Neural progenitor cell (in vitro differentiated cells): ENCODE measurements at regions not wholly inside any gene's neighbourhood (a gene's known extent, or its start where the extent isn't known, plus 50 kb on each side); places are given as distances from the start of the nearest gene placed in this dataset.

ENCODE experiments used
- DNase-seq: peaks from one replicate; pipeline ENCODE4 v3.0.0-alpha.2; 2016; ENCODE audit warnings: low spot score
- H2AFZ ChIP-seq: fragments of 200-600 bp; sonication (generic); replicated peaks from 2 replicates; pipeline ENCODE4 v1.6.1; 2016; ENCODE audit warnings: antibody characterized with exemption
- H3F3A ChIP-seq: fragments of 200-600 bp; sonication (generic); 2 replicates; pipeline ENCODE4 v1.6.1; 2016; ENCODE audit warnings: antibody characterized with exemption, low read depth
- H3K27ac ChIP-seq: fragments of 200-600 bp; sonication (generic); 2 replicates; pipeline ENCODE4 v1.5.1; 2016; ENCODE audit warnings: mild to moderate bottlenecking
- H3K27me3 ChIP-seq: fragments of 200-600 bp; sonication (generic); 2 replicates; pipeline ENCODE4 v1.6.1; 2016; ENCODE audit warnings: mild to moderate bottlenecking, moderate library complexity
- H3K36me3 ChIP-seq: fragments of 200-600 bp; sonication (generic); 2 replicates; pipeline ENCODE4 v1.5.1; 2016
- H3K4me1 ChIP-seq: fragments of 200-600 bp; sonication (generic); 2 replicates; pipeline ENCODE4 v1.6.1; 2016; ENCODE audit warnings: mixed run types
- H3K4me2 ChIP-seq: fragments of 200-600 bp; sonication (generic); 2 replicates; pipeline ENCODE4 v1.6.1; 2016
- H3K4me3 ChIP-seq: fragments of 200-600 bp; sonication (generic); 2 replicates; pipeline ENCODE4 v1.5.1; 2016
- H3K79me2 ChIP-seq: fragments of 200-600 bp; sonication (generic); 2 replicates; pipeline ENCODE4 v1.6.1; 2016; ENCODE audit warnings: low read depth
- H3K9ac ChIP-seq: fragments of 200-600 bp; sonication (generic); 2 replicates; pipeline ENCODE4 v1.6.1; 2016
- H3K9me3 ChIP-seq: fragments of 200-600 bp; sonication (generic); 2 replicates; pipeline ENCODE4 v1.5.1; 2016; ENCODE audit warnings: low read depth
- H4K20me1 ChIP-seq: fragments of 200-600 bp; sonication (generic); 2 replicates; pipeline ENCODE4 v1.6.1; 2016; ENCODE audit warnings: low read depth
- H3K27ac Mint-ChIP-seq: 3 replicates; pipeline ENCODE4 v1.8.0; 2021; ENCODE audit warnings: mixed read lengths
- H3K27me3 Mint-ChIP-seq: 2 replicates; pipeline ENCODE4 v1.8.0; 2022; ENCODE audit warnings: low read depth, mild to moderate bottlenecking, inconsistent platforms, moderate library complexity, mixed read lengths; ENCODE audit not compliant: insufficient read depth
- H3K36me3 Mint-ChIP-seq: 3 replicates; pipeline ENCODE4 v1.8.0; 2021; ENCODE audit warnings: mixed read lengths
- H3K4me1 Mint-ChIP-seq: 3 replicates; pipeline ENCODE4 v1.8.0; 2021; ENCODE audit warnings: mixed read lengths
- H3K4me3 Mint-ChIP-seq: 3 replicates; pipeline ENCODE4 v1.8.0; 2021; ENCODE audit warnings: mild to moderate bottlenecking, moderate library complexity, mixed read lengths
- H3K9me3 Mint-ChIP-seq: 3 replicates; pipeline ENCODE4 v1.8.0; 2020; ENCODE audit warnings: mixed read lengths
- CTCF ChIP-seq: fragments of 200-600 bp; sonication (generic); IDR thresholded peaks from 2 replicates; pipeline ENCODE4 v1.5.1; 2017; ENCODE audit warnings: antibody characterized with exemption, mild to moderate bottlenecking
- EZH2 ChIP-seq: fragments of 200-600 bp; sonication (generic); IDR thresholded peaks from 2 replicates; pipeline ENCODE4 v1.6.1; 2017; ENCODE audit warnings: antibody characterized with exemption, mild to moderate bottlenecking, moderate library complexity
- EZH2phosphoT487 ChIP-seq: fragments of 200-600 bp; sonication (generic); IDR thresholded peaks from 2 replicates; pipeline ENCODE4 v1.6.1; 2017; ENCODE audit warnings: antibody characterized with exemption

DNA sequence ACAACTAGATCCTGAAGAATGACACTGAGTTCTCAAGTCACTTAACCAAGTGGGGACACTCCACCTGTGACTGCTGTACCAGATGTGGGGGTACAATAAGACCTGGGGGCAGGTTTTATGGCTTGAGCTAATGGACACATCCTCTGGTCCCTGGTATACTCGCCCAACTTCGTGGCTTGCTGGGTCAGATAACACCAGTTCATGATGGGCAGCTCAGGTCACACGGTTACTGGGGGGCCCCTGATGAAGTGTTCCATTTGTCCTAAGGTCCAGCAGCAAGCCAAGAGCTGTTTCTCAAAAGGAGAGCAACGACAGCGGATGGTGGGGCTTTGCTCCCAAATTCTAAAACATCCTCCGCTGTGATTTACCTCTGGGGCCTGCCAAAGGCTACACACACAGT lies 1368.4 kb downstream of the BRD1 start:
- Histone ChIP-seq H3K27ac (no peak overlapping the region), H3K4me2 (no peak overlapping the region), H4K20me1 (no peaks in the 10 kb centered on the region), H3K9ac (no peak overlapping the region), H2AFZ (no peak overlapping the region), H3K4me1 (peaks cover 2% of the 10 kb centered on the region), H3K79me2 (no peaks in the 10 kb centered on the region), H3K9me3 (no peaks in the 10 kb centered on the region), H3K27me3 (no peaks in the 10 kb centered on the region), H3K36me3 (no peaks in the 10 kb centered on the region), H3F3A (no peaks in the 10 kb centered on the region), H3K4me3 (no peak overlapping the region)
- Mint-ChIP-seq H3K9me3 (peaks cover 5% of the 10 kb centered on the region), H3K27ac (no peak overlapping the region), H3K27me3 (peaks cover 21% of the 10 kb centered on the region), H3K4me1 (peaks cover 26% of the 10 kb centered on the region), H3K4me3 (no peak overlapping the region), H3K36me3 (no peaks in the 10 kb centered on the region)
- DNase-seq: no peak
- TF ChIP-seq EZH2phosphoT487 (no peak), EZH2 (no peak)

- H3K79me2 ChIP-seq: no peaks in the 10 kb centered on the region
- Mint-ChIP-seq H3K27ac (peak overlapping the region; percentile 3), H3K36me3 (no peaks in the 10 kb centered on the region), H3K4me1 (peaks cover 23% of the 10 kb centered on the region), H3K9me3 (peaks cover 5% of the 10 kb centered on the region), H3K4me3 (no peak overlapping the region), H3K27me3 (peaks cover 19% of the 10 kb centered on the region)
- no peak overlapping the region for H2AFZ ChIP-seq
- no peak for DNase-seq
- TF ChIP-seq CTCF (no peak), EZH2phosphoT487 (no peak), EZH2 (no peak)
- H3K27me3 ChIP-seq: no peaks in the 10 kb centered on the region
- H3K4me1 ChIP-seq: no peaks in the 10 kb centered on the region
- H3F3A ChIP-seq: no peaks in the 10 kb centered on the region
- H3K4me2 ChIP-seq: no peak overlapping the region
- no peaks in the 10 kb centered on the region for H3K36me3 ChIP-seq
- no peak overlapping the region for H3K4me3 ChIP-seq
- H4K20me1 ChIP-seq: no peaks in the 10 kb centered on the region
- H3K9ac ChIP-seq: no peak overlapping the region
- H3K9me3 ChIP-seq: no peaks in the 10 kb centered on the region
- H3K27ac ChIP-seq: no peak overlapping the region
Observed at GRCh38 chr22:48456449-48456848, 1371.2 kb downstream of the BRD1 start.

DNA sequence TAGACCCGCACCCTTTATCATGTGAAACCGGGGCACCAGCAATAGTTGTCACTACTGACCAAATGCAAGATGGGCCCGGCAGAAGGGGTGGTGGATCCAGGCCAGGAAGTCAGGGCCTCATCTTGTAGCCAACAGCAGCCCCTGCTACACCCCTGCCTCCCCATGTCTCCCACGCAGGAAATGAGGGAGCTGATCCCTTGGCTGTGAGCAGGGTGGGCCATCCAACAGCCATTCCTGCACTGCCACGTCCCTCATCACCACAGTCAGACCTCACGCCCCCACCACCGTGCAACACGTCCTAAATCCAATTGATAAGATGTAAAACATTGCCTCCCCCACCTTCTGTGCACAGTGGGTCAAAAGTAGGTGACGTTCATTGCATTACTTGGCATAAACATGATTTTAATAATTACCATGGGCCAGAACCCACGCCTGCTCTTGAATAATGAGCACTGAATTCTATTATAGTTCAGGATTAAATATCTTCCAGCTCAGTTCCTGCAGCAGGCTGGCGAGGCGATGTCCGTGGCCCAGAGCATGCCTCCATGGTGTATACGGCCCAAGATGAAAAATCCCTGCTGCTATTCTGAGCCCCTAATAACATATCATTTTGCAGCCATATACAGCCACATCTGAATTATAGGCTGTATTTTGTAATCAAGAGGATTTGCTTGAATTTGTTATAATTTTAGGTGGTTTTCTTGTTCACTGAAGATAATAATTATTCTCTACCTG lies 1373.8 kb downstream of the BRD1 start:
- no peak overlapping the region for H3K4me3 ChIP-seq
- Mint-ChIP-seq H3K27ac (no peak overlapping the region), H3K4me1 (peaks cover 23% of the 10 kb centered on the region), H3K27me3 (peaks cover 19% of the 10 kb centered on the region), H3K36me3 (no peaks in the 10 kb centered on the region), H3K9me3 (peaks cover 5% of the 10 kb centered on the region), H3K4me3 (peak overlapping the region; percentile 10)
- no peaks in the 10 kb centered on the region for H3K4me1 ChIP-seq
- H3K4me2 ChIP-seq: no peak overlapping the region
- H3K36me3 ChIP-seq: no peaks in the 10 kb centered on the region
- no peaks in the 10 kb centered on the region for H3K79me2 ChIP-seq
- H4K20me1 ChIP-seq: no peaks in the 10 kb centered on the region
- H3K27ac ChIP-seq: no peak overlapping the region
- no peaks in the 10 kb centered on the region for H3K9me3 ChIP-seq
- no peaks in the 10 kb centered on the region for H3K27me3 ChIP-seq
- H2AFZ ChIP-seq: no peak overlapping the region
- no peak for DNase-seq
- no peaks in the 10 kb centered on the region for H3F3A ChIP-seq
- no peak overlapping the region for H3K9ac ChIP-seq
- TF ChIP-seq CTCF (no peak), EZH2 (no peak), EZH2phosphoT487 (no peak)

- Histone ChIP-seq H3F3A (no peaks in the 10 kb centered on the region), H2AFZ (no peak overlapping the region), H3K4me3 (no peak overlapping the region), H3K9me3 (no peaks in the 10 kb centered on the region), H3K27me3 (no peaks in the 10 kb centered on the region), H3K79me2 (no peaks in the 10 kb centered on the region), H3K36me3 (no peaks in the 10 kb centered on the region), H4K20me1 (no peaks in the 10 kb centered on the region), H3K27ac (no peak overlapping the region), H3K9ac (no peak overlapping the region), H3K4me1 (no peaks in the 10 kb centered on the region), H3K4me2 (no peak overlapping the region)
- peaks cover 11% of the 10 kb centered on the region for H3K27me3 Mint-ChIP-seq
- peaks cover 5% of the 10 kb centered on the region for H3K9me3 Mint-ChIP-seq
- no peak for DNase-seq
- H3K27ac Mint-ChIP-seq: no peak overlapping the region
- H3K4me3 Mint-ChIP-seq: no peak overlapping the region
- H3K4me1 Mint-ChIP-seq: peaks cover 23% of the 10 kb centered on the region
- no peak for TF ChIP-seq CTCF
- no peak for TF ChIP-seq EZH2
- no peak for TF ChIP-seq EZH2phosphoT487
- H3K36me3 Mint-ChIP-seq: no peaks in the 10 kb centered on the region
Observed at GRCh38 chr22:48453171-48453570, 1374.5 kb downstream of the BRD1 start.
